Activated T-cell treated with anti-CD3 and anti-CD28 coated beads, Interleukin-2, amount 50 U/mL, for 4 hours (primary cell): ENCODE measurements at regions not wholly inside any gene's neighbourhood (a gene's known extent, or its start where the extent isn't known, plus 50 kb on each side); places are given as distances from the start of the nearest gene placed in this dataset.

Source experiments
- ATAC-seq, 2 donors: fragments of 200-7000 bp; cut with Tn5 transposase; one replicate each; pipeline ENCODE4 v1.10.0; 2021
- DNase-seq: peaks from one replicate; pipeline ENCODE4 v3.0.0-alpha.2; 2020
- H3K27me3 Mint-ChIP-seq: one replicate; pipeline ENCODE4 v1.8.0; 2021; ENCODE audit warnings: low read depth, mixed read lengths
- H3K36me3 Mint-ChIP-seq: one replicate; pipeline ENCODE4 v1.8.0; 2022; ENCODE audit warnings: mixed read lengths; ENCODE audit not compliant: insufficient read depth
- H3K4me1 Mint-ChIP-seq: one replicate; pipeline ENCODE4 v1.8.0; 2021; ENCODE audit warnings: low read depth, mixed read lengths
- H3K4me3 Mint-ChIP-seq: one replicate; pipeline ENCODE4 v1.8.0; 2021; ENCODE audit warnings: mild to moderate bottlenecking, moderate library complexity, mixed read lengths
- H3K9me3 Mint-ChIP-seq: one replicate; pipeline ENCODE4 v1.8.0; 2021; ENCODE audit warnings: mixed read lengths

DNA sequence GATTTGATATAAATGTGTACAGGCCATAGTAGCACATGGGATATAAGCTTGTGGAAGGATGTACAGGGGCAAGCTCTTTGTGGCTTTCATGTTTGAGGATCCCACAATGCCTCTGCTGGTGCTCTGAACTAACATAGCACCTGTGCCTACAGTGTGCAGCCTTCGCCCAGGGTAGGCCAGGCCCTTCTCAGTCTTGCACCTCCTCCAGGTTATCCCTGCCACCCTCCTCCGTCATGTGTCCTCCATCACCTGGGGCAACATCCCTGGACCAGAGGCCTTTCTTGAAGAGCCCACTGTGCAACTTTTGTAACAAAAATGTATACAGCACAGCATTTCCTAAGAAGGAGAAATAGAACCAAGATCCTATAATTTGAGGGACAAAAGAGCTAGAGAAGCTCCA is 306.8 kb downstream of the IRS2 start:
- no peaks in the 10 kb centered on the region for H3K36me3 Mint-ChIP-seq
- H3K9me3 Mint-ChIP-seq: no peaks in the 10 kb centered on the region
- DNase-seq (no peak), ATAC-seq (no peak)
- no peak overlapping the region for H3K4me3 Mint-ChIP-seq
- H3K4me1 Mint-ChIP-seq: no peaks in the 10 kb centered on the region
- H3K27me3 Mint-ChIP-seq: peaks cover 2% of the 10 kb centered on the region

GRCh38 chr13:109476001-109476400 is 310.4 kb downstream of the IRS2 start:
- ATAC-seq (no peak), DNase-seq (no peak)
- Mint-ChIP-seq H3K9me3 (no peaks in the 10 kb centered on the region), H3K4me1 (no peaks in the 10 kb centered on the region), H3K4me3 (no peak overlapping the region), H3K27me3 (peaks cover 2% of the 10 kb centered on the region), H3K36me3 (no peaks in the 10 kb centered on the region)

- H3K27me3 Mint-ChIP-seq: peaks cover 4% of the 10 kb centered on the region
- no peak overlapping the region for H3K4me3 Mint-ChIP-seq
- no peaks in the 10 kb centered on the region for H3K4me1 Mint-ChIP-seq
- ATAC-seq (no peak), DNase-seq (no peak)
- peaks cover 14% of the 10 kb centered on the region for H3K9me3 Mint-ChIP-seq
- H3K36me3 Mint-ChIP-seq: no peaks in the 10 kb centered on the region
Observed at GRCh38 chr13:109468123-109468522, 318.3 kb downstream of the IRS2 start.

DNA sequence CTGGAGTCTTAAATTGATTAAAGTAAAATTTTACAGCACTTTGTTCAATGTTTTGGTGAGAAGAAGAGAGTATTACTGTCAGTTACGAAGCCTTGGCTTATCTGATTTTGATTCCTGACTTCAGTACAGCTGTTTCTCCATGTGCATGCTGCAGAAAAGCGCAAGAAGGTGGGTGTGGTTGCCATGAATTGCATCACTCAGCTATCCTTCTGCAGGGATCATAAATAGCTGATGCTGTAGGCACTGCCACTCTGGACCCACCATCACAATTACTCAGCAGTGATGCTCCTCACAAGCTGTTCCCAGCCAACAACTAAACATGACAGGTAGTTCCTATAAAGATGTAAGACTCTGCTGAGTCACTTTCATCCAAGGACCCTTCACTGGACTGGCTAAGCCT is 321.2 kb downstream of the IRS2 start:
- no peak for ATAC-seq
- DNase-seq: no peak
- H3K36me3 Mint-ChIP-seq: no peaks in the 10 kb centered on the region
- no peaks in the 10 kb centered on the region for H3K4me1 Mint-ChIP-seq
- H3K4me3 Mint-ChIP-seq: no peak overlapping the region
- peaks cover 33% of the 10 kb centered on the region for H3K9me3 Mint-ChIP-seq
- peaks cover 4% of the 10 kb centered on the region for H3K27me3 Mint-ChIP-seq

- H3K36me3 Mint-ChIP-seq: no peaks in the 10 kb centered on the region
- no peak for ATAC-seq
Observed at GRCh38 chr13:109454167-109454917, 332.0 kb downstream of the IRS2 start.

DNA sequence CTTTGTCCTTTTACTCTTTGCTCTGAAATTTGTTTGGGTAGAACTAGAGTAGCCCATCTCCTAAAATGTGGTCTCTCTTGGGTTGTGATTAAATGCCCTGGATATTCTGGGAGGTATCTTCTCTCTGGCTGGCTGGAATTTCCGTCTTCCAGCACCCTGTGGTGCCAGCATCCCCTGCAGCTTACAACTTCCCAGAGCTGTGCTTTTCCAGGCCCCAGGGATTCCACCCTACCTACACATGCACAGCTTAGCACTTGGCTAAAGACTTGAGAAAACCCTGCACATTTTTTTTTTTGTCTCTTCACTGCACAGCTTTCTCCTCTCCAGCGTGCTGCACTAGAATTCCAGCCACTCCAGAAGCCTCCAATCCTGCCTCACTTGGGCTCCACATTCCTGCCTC is 334.7 kb downstream of the IRS2 start:
- H3K4me3 Mint-ChIP-seq: no peak overlapping the region
- no peaks in the 10 kb centered on the region for H3K36me3 Mint-ChIP-seq
- H3K9me3 Mint-ChIP-seq: peaks cover 3% of the 10 kb centered on the region
- peaks cover 3% of the 10 kb centered on the region for H3K27me3 Mint-ChIP-seq
- no peaks in the 10 kb centered on the region for H3K4me1 Mint-ChIP-seq
- ATAC-seq (no peak), DNase-seq (no peak)

More at GRCh38 chr13:109454167-109454917, 332.0 kb downstream of the IRS2 start:
- DNase-seq: no peak
- Mint-ChIP-seq H3K4me1 (no peaks in the 10 kb centered on the region), H3K27me3 (peaks cover 3% of the 10 kb centered on the region), H3K4me3 (no peak overlapping the region), H3K9me3 (peaks cover 3% of the 10 kb centered on the region)

DNA sequence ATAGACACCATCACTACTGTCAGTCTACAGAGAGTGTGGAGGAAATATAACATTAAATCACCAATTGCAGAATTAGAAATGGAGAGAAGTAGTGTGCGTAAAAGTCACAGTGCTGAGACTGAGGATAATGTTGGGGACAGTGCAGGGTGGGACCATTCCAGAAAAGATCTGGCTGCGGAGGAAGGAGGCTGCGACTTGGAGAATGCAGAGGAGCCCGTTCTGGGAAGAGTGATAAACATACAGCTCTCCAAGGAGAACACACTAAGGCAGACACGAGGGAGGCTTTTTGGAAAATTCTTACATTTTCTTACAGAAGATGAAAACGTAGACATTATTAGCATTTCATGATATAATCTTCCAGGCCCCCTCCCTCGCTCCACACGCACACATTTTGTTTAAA is 337.8 kb downstream of the IRS2 start:
- peaks cover 3% of the 10 kb centered on the region for H3K27me3 Mint-ChIP-seq
- DNase-seq (no peak), ATAC-seq (no peak)
- no peaks in the 10 kb centered on the region for H3K36me3 Mint-ChIP-seq
- peaks cover 7% of the 10 kb centered on the region for H3K9me3 Mint-ChIP-seq
- no peak overlapping the region for H3K4me3 Mint-ChIP-seq
- no peaks in the 10 kb centered on the region for H3K4me1 Mint-ChIP-seq

DNA sequence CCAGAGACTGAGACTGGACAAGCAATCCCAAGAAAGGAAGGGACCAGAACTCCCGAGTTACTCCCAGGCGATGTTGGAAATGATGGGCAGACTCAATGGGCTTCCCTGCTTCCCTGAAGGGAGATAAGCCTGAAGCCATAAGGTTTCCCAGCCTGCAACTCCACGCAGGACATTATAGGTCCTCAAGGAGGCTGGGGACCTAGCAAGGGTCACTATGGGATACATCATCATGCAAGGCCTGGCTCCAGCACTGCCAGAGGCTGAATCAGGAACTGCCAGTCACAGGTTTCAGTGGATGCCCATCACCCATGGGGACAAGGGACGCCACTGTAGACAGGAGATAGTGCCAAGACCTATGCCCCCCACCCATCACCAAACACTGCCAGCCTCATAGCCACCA is 338.7 kb downstream of the IRS2 start:
- ATAC-seq (no peak), DNase-seq (no peak)
- peaks cover 4% of the 10 kb centered on the region for H3K9me3 Mint-ChIP-seq
- no peak overlapping the region for H3K4me3 Mint-ChIP-seq
- H3K36me3 Mint-ChIP-seq: no peaks in the 10 kb centered on the region
- no peaks in the 10 kb centered on the region for H3K4me1 Mint-ChIP-seq
- no peaks in the 10 kb centered on the region for H3K27me3 Mint-ChIP-seq

DNA sequence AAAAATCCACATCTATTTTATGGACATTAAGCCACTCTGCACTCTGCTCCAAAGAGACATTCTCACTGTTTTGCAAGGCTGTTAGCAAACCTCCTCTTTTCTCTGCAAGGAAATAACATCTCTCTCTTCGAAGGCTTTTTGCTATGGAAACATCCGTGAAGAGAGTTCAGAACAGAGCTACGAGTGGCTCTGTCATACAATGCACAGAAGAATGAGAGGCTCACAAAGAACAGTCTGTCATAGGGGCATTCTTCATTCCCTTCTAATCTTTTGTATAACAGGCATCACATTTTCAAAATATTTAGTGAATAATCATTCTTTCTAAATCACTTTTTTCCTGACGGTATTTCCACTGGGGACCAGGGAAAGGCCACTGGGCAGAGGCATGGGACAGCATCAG is 346.1 kb downstream of the IRS2 start:
- ATAC-seq (no peak), DNase-seq (no peak)
- H3K9me3 Mint-ChIP-seq: peaks cover 4% of the 10 kb centered on the region
- no peaks in the 10 kb centered on the region for H3K4me1 Mint-ChIP-seq
- no peaks in the 10 kb centered on the region for H3K27me3 Mint-ChIP-seq
- no peaks in the 10 kb centered on the region for H3K36me3 Mint-ChIP-seq
- no peak overlapping the region for H3K4me3 Mint-ChIP-seq

DNA sequence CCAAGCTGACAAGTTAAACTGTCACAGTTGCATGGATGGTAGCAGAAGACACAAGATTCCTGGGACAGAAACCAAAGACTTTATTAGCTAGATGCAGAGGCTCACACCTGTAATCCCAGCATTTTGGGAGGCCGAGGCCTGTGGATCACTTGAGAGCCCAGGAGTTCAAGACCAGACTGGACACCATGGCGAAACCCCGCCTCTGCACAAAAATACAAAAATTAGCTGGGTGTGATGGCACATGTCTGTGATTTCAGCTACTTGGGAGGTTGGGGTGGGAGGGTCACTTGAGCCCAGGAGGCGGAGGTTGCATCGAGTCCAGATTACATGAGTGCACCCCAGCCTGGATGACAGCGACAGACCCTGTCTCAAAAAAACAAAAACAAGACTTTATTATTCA is 346.6 kb downstream of the IRS2 start:
- DNase-seq (no peak), ATAC-seq (no peak)
- H3K9me3 Mint-ChIP-seq: peaks cover 4% of the 10 kb centered on the region

GRCh38 chr13:109436841-109437240 is 349.5 kb downstream of the IRS2 start:
- H3K4me3 Mint-ChIP-seq: no peak overlapping the region
- ATAC-seq (no peak), DNase-seq (no peak)
- H3K36me3 Mint-ChIP-seq: no peaks in the 10 kb centered on the region
- H3K27me3 Mint-ChIP-seq: peaks cover 5% of the 10 kb centered on the region
- no peaks in the 10 kb centered on the region for H3K4me1 Mint-ChIP-seq
- H3K9me3 Mint-ChIP-seq: peaks cover 6% of the 10 kb centered on the region

More for the DNA sequence above, 346.6 kb downstream of the IRS2 start:
- no peak overlapping the region for H3K4me3 Mint-ChIP-seq
- H3K27me3 Mint-ChIP-seq: no peaks in the 10 kb centered on the region
- no peaks in the 10 kb centered on the region for H3K4me1 Mint-ChIP-seq
- no peaks in the 10 kb centered on the region for H3K36me3 Mint-ChIP-seq

GRCh38 chr13:109436055-109436622 is 350.2 kb downstream of the IRS2 start:
- H3K27me3 Mint-ChIP-seq: peaks cover 5% of the 10 kb centered on the region
- H3K36me3 Mint-ChIP-seq: no peaks in the 10 kb centered on the region
- no peak overlapping the region for H3K4me3 Mint-ChIP-seq
- peaks cover 6% of the 10 kb centered on the region for H3K9me3 Mint-ChIP-seq
- H3K4me1 Mint-ChIP-seq: no peaks in the 10 kb centered on the region
- DNase-seq (no peak), ATAC-seq (no peak)

DNA sequence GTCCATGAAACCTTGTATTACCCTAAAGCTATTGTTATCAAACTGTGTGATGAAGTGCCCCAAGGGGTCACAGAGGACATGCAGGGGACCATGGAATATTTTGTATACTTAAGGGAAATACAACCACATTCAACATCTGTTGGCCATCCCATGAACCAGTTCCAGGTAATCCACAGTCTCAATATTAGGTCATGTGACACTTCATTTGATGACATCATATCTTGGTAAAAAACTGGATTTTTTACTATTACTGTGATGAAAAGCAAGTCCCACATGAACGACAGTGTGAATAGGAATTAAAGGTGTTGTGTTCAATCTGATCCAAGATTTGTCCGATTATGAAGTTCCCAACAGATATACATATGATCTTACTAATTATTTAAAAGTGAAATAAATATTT is 355.2 kb downstream of the IRS2 start:
- H3K27me3 Mint-ChIP-seq: peaks cover 5% of the 10 kb centered on the region
- no peaks in the 10 kb centered on the region for H3K4me1 Mint-ChIP-seq

DNA sequence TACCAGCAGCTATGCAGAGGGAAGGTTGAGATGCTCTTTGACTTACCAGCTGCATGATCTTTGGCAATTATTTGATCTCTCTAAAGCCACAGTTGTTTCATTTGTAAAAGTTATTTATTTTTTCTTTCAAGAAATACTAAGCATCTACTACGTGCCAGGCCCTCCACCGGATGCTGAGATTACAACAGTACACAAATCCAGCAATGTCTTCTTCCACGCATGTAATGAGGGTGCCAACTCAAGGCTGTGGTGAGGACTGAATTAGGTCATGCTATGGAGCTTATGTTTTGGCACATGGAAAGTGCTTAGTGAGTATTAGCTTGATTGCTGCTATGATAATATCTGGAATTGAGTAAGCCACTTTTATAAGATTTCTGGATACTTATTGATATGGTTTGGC is 358.2 kb downstream of the IRS2 start:
- Mint-ChIP-seq H3K4me3 (no peak overlapping the region), H3K9me3 (peaks cover 6% of the 10 kb centered on the region)
- ATAC-seq: no peak

More for the DNA sequence above, 355.2 kb downstream of the IRS2 start:
- DNase-seq (no peak), ATAC-seq (no peak)
- Mint-ChIP-seq H3K4me3 (no peak overlapping the region), H3K9me3 (peaks cover 10% of the 10 kb centered on the region), H3K36me3 (no peaks in the 10 kb centered on the region)

GRCh38 chr13:109427695-109428094 is 358.7 kb downstream of the IRS2 start:
- ATAC-seq (no peak), DNase-seq (no peak)
- no peak overlapping the region for H3K4me3 Mint-ChIP-seq
- peaks cover 2% of the 10 kb centered on the region for H3K27me3 Mint-ChIP-seq
- H3K9me3 Mint-ChIP-seq: peaks cover 4% of the 10 kb centered on the region
- H3K36me3 Mint-ChIP-seq: no peaks in the 10 kb centered on the region
- H3K4me1 Mint-ChIP-seq: no peaks in the 10 kb centered on the region

More for the DNA sequence above, 358.2 kb downstream of the IRS2 start:
- peaks cover under 1% of the 10 kb centered on the region for H3K27me3 Mint-ChIP-seq
- H3K4me1 Mint-ChIP-seq: no peaks in the 10 kb centered on the region
- H3K36me3 Mint-ChIP-seq: no peaks in the 10 kb centered on the region
- DNase-seq: no peak
